T-helper 2 cell treated with Interferon-gamma antibody and Interleukin-4, amounts not matched to agents 100 ng/mL and 5 ng/mL, for 36 hours (primary cell): ENCODE measurements at regions not wholly inside any gene's neighbourhood (a gene's known extent, or its start where the extent isn't known, plus 50 kb on each side); places are given as distances from the start of the nearest gene placed in this dataset.

Experiments used
- intact Hi-C: fragments of 100-400 bp; cut with micrococcal nuclease; formaldehyde crosslinking; loops from one replicate; pipeline ENCODE4 v1.15.1; 2023

DNA sequence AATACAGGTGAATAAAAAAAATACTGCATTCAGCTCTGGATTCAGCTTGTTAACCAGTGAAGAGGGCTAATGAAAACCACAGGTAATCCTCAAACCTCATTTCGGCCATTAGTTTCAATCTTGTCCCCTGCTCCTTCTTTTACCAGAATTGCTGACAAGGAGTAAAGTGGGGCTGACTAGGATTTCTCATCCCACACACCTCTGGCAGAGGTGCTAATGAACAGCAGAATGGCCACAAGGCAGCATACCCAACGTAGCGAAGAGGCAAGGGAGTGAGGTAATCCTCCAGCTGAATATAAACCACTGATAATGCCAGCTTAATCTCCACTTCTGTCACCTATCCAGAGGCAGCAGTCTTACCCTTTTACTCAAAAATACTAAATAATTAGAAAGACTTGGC is 248.8 kb upstream of the CDIN1 start:
- intact Hi-C loops, result no loop called here

DNA sequence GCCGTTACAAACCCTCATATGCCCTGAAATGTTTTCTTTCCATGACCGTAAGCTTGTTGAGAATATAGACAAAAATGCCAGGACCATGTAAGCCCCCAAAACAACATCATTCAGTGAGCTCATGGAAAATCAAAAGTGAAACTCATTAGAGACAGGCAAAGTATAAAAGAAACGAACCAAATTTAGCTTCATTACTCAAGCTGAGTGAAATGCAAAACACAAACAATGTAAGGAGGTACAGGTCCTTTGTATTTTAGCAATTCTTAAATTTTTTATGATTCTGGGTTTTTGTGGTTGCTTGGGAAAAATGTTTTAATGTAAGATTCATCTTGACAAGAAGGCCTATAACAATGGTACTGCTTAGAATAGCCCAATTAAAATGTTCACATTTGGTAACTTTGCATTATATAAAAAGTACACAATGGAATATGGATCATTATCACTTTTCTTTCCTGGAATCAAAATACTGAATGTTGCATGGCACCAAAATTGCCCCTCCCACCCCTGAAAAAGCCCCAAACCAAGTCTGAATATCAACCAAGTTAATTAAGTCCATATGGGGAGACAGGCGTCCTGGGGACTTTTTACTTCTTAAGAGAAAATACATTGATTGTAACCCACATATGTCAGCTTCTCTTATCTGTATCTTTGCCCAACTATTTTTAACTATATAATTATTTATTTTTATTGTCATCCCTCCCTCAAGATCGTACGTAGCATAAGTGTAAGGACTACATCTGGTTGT is 247.7 kb upstream of the CDIN1 start:
- intact Hi-C loops, result no loop called here

DNA sequence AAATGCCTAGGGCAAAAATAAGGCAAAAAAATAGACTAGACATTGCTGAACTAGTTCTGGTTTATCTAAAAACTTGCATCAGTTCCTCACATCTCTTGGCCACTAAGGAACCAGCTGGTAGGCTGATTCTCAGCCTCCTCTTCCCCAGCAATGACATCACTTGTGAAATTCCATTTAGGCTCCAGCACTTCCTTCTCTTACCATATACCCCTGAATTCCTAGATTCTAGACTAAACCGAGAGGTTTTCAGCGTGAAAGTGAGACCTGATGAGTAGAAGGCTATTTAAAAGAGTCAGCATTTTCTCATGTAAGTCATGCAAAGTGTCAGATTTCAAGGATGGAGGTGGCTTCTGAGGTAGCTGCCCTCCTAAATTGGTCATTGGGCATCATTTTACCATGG is 247.1 kb upstream of the CDIN1 start:
- intact Hi-C loops, result no loop called here

DNA sequence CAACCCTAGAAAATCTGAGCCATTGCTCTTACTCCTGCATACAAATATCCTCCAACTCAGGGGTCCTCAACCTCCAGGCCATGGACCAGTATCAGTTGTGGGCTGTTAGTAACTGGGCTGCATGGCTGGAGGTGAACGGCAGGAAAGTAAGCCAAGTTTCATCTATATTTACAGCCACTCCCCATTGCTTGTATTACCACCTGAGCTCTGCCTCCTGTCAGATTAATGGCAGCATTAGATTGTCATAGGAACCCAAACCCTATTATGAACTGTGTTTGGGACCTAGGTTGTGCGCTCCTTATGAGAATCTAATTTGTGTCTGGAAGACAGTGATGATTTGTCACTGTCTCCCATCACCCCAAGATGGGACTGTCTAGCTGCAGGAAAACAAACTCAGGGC is 246.5 kb upstream of the CDIN1 start:
- intact Hi-C loops, result no loop called here

DNA sequence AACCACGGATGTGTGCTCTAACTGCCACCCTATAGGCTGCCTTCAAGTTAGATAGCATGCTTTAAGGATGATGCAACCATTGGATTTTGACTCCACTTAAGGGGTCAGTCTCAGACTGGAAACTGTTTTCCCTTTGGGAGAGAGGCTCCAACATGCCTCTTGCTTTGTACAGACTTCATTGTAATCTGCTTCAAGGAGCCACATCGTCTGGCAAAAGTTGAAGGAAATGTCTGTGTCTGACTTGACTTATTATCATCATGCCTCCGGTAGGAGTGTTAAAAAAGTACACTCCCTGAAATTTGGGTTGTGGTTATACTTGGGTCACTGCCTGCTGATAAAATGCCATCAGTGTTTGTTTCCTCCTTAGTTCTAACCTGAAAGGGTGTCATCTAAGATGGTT is 245.4 kb upstream of the CDIN1 start:
- intact Hi-C loops, result no loop called here

DNA sequence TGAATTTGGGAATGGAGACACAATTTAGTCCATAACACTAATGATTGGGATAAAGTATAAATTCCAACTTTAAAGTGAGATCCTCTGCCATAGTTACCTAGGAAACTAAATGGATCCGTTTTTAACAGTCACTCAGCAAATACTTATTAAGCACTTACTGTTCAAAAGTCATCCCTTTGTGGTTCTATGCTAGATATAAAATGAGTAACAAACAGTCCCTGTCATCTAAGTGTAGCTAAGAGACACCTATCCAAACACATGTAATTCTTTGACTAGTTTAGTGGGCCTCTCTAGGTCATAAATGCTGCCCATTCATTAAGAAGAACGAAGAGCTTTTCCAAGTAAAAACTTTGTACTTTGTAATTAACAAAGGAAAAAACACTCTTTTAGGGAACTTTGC is 244.2 kb upstream of the CDIN1 start:
- intact Hi-C loops, result no loop called here

DNA sequence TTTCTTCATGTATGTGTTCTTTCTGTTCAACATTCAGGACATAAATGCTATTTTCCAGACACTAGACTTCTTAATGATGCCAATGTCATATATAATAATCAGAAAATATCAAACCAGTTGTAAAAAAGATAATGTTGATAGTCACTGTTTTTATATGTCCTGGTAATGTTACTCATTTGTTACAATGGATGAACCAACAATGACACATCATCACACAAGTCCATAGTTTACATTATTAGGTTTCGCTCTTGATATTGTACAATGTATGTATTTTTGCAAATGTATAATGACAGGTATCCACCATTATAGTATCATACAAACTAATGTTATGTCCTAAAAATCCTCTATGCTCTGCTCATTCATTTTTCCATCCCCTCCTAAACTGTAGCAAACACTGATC is 243.8 kb upstream of the CDIN1 start:
- intact Hi-C loops, result no loop called here

DNA sequence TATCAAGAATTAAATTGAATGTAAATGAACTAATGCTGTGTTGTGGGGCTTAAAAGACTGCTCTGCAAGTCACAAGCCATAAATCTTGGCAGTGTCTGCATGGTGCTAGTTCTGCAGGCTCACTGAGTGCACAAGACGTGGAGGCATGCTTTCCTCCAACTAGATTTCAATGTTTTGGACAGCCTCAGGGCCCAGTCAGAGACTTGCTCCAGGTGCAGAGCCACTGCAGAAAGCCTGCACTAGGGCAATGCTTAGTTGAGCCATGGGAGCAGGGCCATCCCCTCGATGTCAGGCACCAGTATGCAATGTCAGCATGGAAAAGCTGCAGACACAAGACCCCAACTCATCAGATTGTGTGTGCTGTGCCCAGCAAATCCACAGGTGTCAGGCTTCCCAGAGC is 234.5 kb upstream of the CDIN1 start:
- intact Hi-C loops, result no loop called here

DNA sequence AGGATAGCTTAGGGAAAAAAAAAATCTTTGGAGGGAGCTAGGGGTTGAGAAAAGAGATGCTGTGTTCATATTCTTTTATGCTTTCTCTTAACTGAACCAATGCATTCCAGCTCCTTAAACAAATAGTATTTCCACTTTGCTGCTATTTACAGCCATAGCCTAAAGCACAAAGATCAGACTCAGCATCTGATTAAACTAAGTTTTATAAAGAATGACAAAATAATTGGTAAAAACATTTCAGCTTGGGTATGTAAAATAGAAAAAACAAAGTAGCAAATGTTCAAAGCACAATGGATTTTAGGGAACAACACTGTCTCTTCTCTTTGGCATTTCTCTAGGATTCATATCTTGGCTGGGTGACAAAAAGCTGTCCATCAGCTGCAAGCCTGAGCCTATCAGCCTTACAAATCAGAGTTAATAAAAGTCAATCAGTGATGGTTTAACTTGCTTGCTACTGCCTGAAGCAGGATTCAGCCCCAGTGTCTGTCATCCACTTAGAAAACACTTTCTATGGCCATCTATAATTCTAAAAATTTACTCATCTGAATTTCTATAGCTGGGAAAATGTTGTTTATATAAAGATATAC is 232.1 kb upstream of the CDIN1 start:
- intact Hi-C loops, result no loop called here

DNA sequence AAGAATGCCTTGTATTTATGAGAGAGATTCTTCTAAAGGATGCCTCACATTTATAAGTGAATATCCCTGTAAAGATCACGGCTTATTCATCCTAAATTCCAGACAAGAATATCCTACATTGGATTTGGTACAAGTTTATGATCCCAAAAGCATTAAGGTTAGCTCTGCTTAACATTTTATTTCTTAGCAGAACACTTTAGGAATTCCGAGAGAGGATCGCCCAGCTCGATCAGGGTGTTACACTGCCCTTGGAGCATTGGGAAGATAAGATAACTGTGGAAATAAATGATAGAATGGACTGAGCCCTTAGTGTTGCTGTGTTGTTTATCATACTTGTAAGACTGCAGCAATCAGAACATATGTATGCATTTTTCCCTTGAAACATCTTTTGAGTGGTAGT is 223.0 kb upstream of the CDIN1 start:
- intact Hi-C loops, result no loop called here

DNA sequence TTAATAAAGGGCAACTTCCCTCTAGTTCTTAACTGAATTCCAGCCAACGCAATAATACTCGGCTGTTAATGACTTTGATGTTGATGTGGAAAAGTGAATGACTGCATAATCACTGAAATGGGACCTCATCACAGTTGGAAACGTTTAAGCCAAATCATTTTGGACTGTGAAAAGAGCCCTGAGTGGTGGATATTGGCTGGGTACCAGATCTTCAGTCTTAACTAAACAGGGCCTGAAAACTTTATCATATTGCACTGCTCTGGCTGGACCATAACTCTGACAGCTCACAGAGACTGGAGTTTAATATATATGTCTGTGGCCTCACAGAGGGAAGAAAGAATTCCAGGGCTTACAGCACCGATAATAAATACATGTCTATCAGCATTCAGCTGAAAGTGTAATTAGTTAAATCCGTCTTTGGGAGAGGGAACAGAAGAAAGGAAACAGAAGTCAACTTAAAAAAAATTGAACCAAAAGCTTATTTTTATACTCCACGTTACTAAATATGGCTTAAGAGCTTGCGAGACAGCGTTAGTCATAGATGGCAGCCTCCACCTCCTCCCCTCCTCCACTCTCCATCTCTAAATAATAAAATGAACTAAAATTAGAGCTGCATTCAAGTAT is 222.3 kb upstream of the CDIN1 start:
- intact Hi-C loops, result no loop called here

DNA sequence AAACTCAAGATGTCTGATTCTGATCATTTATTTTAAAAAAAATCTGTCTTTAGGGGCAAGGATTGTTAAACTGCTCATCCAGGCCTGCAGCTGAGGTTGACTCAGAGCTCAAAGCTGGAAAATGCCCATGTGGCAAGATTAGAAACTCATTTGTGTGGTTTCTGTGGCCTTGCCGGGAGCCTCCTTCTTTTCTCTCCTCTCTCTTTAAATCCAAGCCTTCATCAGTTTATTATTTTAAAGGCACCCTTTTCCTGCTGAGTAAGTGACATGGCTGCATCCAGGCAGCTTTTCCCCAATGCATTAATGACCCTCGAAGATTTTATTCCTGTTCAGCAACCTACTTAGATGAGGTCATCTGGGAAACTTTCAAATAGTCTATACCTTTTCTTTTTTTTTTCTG is 221.3 kb upstream of the CDIN1 start:
- intact Hi-C loops, result no loop called here

DNA sequence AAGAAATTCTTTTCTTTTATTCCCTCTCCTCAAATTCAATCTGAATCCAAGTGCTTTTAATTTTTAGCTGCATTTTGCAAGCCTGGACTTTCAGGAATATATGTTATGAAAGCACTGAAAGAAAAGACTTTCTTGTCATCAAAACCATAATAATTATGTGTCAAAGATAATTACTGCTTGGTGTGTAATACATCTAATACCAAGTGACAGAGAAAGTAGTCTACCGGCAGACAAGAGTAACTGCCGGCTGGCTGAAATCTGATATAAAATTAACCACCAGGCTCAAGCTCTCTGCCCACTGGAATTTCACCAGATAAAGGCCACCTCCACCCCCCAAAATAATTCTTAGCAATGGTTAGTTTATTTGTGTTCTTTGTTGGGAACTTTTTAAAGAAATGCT is 220.9 kb upstream of the CDIN1 start:
- intact Hi-C loops, result no loop called here

DNA sequence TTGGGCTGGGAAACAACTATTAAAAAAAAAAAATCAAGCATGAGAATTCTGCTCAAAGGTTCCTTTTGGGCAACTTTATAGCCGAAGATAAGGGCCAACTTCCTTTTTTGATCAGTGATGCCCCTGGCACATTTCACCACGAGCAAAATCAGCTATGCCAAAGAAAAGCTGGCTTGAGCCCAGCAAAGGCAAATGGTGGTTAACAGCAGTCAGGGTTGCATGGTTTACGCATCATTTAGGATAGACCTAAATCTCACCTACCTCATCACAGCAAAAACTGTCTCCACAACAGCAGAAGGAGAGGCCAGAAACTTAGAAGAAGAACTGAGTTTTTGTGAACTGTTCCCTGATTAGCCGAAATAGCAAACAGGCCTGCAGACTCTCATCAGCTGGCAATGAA is 220.1 kb upstream of the CDIN1 start:
- intact Hi-C loops, result no loop called here

DNA sequence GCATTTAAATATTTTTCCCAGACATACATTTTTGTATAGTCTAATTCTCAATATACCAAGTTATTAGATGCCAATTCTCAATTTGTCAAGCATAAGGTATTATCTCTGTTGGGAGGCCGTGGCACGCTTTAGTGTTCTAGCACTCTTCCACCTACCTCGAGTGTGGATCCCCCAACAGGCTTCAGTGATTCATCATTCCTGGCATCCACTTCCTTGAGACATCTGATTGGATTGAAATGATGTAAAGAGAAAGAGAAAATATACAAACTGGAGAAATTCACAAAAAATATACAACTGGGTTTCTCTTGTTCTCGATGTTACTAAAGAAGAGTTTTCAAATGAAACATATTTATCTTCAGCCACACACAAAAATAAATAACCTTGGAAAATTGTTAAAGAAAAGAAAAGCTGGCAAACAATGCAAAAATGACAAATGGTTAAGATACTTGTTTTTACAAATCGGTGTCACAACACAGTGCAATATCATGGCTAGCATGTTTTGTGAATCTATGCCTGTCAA is 218.0 kb upstream of the CDIN1 start:
- intact Hi-C loops, result no loop called here

DNA sequence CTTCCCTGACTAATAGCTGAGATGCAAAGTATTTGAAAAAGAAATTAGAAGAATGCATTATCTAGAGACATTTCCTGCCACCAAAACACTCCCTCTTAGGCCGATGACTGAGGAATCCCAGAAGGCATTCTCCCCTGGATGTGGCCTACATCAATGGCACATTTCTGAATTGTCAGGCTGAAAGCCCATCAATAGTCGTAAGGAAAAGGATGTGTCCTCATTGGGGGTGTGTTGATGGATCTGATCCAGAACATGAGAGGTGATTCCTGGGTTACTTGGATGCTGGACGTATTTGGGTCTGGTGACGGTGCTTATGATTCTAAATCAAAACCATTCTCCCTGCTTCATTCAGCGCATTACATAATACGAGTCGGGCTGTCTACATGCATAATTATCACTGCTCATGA is 216.9 kb upstream of the CDIN1 start:
- intact Hi-C loops, result no loop called here

DNA sequence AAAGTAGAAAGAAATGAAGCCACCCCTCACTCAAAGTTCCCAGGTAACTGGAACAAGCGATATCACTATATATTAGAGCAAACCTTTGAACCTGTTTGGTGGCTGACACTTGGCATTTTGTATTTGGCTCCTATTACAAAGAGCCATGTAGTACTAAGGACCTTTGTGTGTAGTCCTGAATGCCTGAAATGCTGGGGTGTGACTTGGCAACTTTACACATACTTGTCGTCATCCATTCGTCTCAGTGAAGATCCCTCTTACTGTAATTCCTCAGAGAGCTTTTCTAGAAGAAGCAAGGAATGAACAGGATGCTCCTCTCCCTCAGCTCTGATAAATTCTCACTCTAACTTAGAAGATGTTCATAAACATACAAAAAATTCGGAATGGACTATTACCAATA is 216.1 kb upstream of the CDIN1 start:
- intact Hi-C loops, result no loop called here

DNA sequence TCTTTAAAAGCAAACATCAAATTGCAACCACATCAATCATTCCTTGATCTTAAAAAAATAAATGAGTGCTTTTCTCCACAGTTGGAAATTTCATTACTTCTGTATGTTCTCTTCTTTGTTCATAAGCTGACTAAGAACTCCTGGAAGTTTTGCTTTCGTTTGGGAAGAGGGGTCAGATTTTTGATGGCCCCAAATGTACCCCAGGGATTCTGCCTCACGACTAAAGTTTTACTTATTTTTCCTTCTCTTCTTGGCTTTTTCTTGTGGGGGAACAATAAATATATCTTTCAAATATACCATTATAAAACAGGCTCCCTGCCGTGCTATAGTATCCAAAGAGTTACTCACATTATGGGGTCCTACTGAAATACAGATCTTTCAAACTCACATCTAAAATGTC is 215.0 kb upstream of the CDIN1 start:
- intact Hi-C loops, result no loop called here

DNA sequence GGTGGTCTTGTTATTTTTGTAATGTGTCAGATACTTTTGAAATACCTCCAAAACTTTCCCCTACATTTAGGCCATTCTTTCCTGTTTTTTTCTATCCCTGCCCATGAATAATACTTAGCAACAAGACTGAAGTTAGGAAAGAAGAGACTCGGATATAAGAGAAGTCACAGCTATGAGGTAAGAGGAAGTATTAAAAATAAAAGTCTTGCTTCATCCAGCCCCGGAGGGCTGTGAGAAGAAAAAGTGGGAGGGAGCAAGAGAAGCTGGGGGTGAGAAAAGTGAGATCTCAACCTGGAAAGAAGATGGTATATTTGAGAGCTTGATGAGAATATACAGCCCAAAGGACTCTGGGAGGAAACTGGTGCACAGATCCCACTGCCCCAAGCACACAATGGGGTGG is 213.5 kb upstream of the CDIN1 start:
- intact Hi-C loops, result no loop called here

DNA sequence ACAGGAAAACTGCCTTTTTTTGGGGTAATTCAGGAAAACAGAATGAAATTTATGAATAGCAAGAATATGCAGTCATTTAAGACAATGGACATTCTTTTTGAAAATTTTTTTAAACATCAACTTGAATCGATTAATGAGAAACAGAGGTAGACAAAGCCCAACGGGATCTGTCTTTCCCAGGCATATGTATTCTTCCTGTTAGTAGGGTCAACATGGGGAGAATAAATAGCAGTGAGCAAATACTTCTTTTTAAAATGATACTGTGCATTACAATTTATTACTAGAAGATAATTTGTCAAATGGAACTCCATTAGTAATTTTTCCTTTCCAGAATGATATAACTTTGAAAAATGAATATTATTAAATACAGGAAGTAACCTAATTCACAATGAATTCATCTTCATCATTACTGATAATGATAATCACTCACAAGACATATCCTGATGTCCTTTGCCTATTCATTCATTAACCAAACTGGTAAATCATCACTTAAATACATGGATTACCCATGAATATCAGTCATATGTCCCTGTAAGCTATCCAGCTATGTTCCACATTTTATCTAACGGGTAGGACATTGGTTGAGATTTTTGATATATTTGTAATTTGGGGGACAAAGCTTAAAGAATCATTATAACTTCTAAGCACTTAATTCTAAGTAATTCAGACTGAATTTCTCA is 209.2 kb upstream of the CDIN1 start:
- intact Hi-C loops, result no loop called here

DNA sequence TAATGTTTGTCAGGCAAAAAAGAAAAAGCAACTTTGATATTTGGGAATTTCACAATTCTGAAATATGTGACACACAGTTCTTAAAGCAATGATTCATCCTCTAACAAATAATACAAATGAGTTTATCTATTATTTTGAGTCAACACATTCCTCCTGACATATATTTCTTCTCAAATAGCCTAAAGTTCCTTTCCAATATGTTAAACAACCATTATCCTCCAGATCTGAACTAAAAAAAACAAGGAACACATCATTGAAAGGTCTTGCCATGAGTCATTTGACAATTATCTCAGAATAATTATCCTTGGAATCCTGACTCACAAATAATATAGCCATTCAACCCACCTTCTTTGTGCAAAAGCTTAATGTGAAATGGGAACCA is 208.7 kb upstream of the CDIN1 start:
- intact Hi-C loops, result no loop called here

DNA sequence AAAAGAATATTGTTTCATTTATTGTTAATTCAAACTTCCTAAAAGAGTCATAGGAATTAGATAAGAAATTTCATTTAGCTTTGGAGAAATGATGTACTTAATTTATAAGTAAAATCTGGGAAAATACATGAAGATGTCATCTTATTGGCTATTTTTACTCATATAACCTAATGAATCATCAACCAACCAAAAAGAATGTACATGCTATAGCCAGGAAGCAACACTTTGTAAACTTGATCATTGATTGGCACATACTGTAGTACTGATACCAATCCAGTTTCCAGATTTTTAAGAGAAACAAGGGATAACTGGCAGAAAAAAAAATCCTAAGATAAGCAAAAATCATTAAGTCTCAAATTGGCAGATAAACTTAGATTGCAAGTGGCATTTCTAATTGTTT is 207.9 kb upstream of the CDIN1 start:
- intact Hi-C loops, result no loop called here
